PC-9 (cell line): ENCODE measurements at regions not wholly inside any gene's neighbourhood (a gene's known extent, or its start where the extent isn't known, plus 50 kb on each side); places are given as distances from the start of the nearest gene placed in this dataset.

ENCODE experiments used
- BruUV-seq: library from RNA; stranded (reverse); fragments of 400-500 nt; replicated peaks from 2 replicates; lab custom pipeline; 2021; lab: Mats Ljungman, UMichigan
- CTCF ChIA-PET: fragments of 300-600 bp; sonication (Branson Sonifier 250); formaldehyde crosslinking; loops from one replicate; lab custom pipeline; 2022; ENCODE audit warnings: antibody characterized with exemption; lab: Charles Lee
- POLR2A ChIA-PET: fragments of 300-600 bp; sonication (Branson Sonifier 250); formaldehyde crosslinking; loops from one replicate; lab custom pipeline; 2022; ENCODE audit warnings: antibody characterized with exemption; ENCODE audit not compliant: unreplicated experiment; lab: Charles Lee
- DNase-seq, 2 experiments: peaks; one replicate each; pipeline versions ENCODE4 v3.0.0 to v3.0.0-alpha.2; 2015 to 2022; ENCODE audit warnings: mixed read lengths in 1 of 2
- H2AFZ ChIP-seq: fragments of 200-600 bp; sonication (generic); 2 replicates; pipeline ENCODE4 v1.8.1; 2017; ENCODE audit warnings: antibody characterized with exemption
- H3F3A ChIP-seq: fragments of 200-600 bp; sonication (generic); 2 replicates; pipeline ENCODE4 v1.8.1; 2017; ENCODE audit warnings: antibody characterized with exemption, mild to moderate bottlenecking, low read depth; ENCODE audit not compliant: insufficient read depth
- H3K27ac ChIP-seq: fragments of 200-600 bp; sonication (generic); 2 replicates; pipeline ENCODE4 v1.6.1; 2016; ENCODE audit warnings: mixed run types
- H3K27me3 ChIP-seq: fragments of 200-600 bp; sonication (generic); 2 replicates; pipeline ENCODE4 v1.6.1; 2016; ENCODE audit warnings: low read depth, mixed run types; ENCODE audit not compliant: insufficient read depth
- H3K36me3 ChIP-seq: fragments of 200-600 bp; sonication (generic); 2 replicates; pipeline ENCODE4 v1.6.1; 2016; ENCODE audit warnings: low read depth, mixed run types
- H3K4me1 ChIP-seq: fragments of 200-600 bp; sonication (generic); replicated peaks from 2 replicates; pipeline ENCODE4 v1.6.1; 2016; ENCODE audit warnings: mixed run types; ENCODE audit not compliant: insufficient read depth
- H3K4me2 ChIP-seq: fragments of 200-600 bp; sonication (generic); 2 replicates; pipeline ENCODE4 v1.6.1; 2017; ENCODE audit warnings: mixed run types
- H3K4me3 ChIP-seq: fragments of 200-600 bp; sonication (generic); 2 replicates; pipeline ENCODE4 v1.6.1; 2016; ENCODE audit warnings: mixed run types
- H3K79me2 ChIP-seq: fragments of 200-600 bp; sonication (generic); 2 replicates; pipeline ENCODE4 v1.6.1; 2017; ENCODE audit warnings: low read depth, mixed run types
- H3K9me2 ChIP-seq: fragments of 200-600 bp; sonication (generic); 2 replicates; pipeline ENCODE4 v1.8.1; 2017; ENCODE audit warnings: mild to moderate bottlenecking; ENCODE audit not compliant: insufficient read depth
- H3K9me3 ChIP-seq: fragments of 200-600 bp; sonication (generic); 2 replicates; pipeline ENCODE4 v1.8.1; 2016; ENCODE audit warnings: low read depth; ENCODE audit not compliant: insufficient read depth
- H4K20me1 ChIP-seq: fragments of 200-600 bp; sonication (generic); 2 replicates; pipeline ENCODE4 v1.8.1; 2017; ENCODE audit not compliant: insufficient read depth
- CTCF ChIP-seq: fragments of 200-600 bp; sonication (generic); conservative IDR thresholded peaks from 2 replicates; pipeline ENCODE4 v1.6.1; 2017; ENCODE audit warnings: mixed run types, antibody characterized with exemption, mild to moderate bottlenecking, moderate library complexity
- EZH2 ChIP-seq: fragments of 200-600 bp; sonication (generic); IDR thresholded peaks from 2 replicates; pipeline ENCODE4 v1.8.0; 2017; ENCODE audit warnings: antibody characterized with exemption, low read depth
- intact Hi-C: fragments of 100-400 bp; cut with micrococcal nuclease; formaldehyde crosslinking; loops from one replicate; pipeline ENCODE4 v1.10.0; 2022; ENCODE audit not compliant: unreplicated experiment

- Histone ChIP-seq H3K79me2 (no peaks in the 10 kb centered on the region), H3K27ac (no peak overlapping the region), H3K36me3 (no peaks in the 10 kb centered on the region), H3K4me2 (no peak overlapping the region), H3K9me3 (no peaks in the 10 kb centered on the region), H4K20me1 (no peaks in the 10 kb centered on the region), H3K9me2 (no peaks in the 10 kb centered on the region), H3F3A (no peaks in the 10 kb centered on the region), H2AFZ (no peak overlapping the region), H3K4me3 (no peak overlapping the region), H3K4me1 (no peaks in the 10 kb centered on the region), H3K27me3 (no peaks in the 10 kb centered on the region)
- intact Hi-C loops: no loop called here
- ChIA-PET CTCF (no interaction called here), POLR2A (no interaction called here)
- BruUV-seq: no TSS peak
- TF ChIP-seq EZH2 (no peak), CTCF (no peak)
- DNase-seq: no peak
Observed at GRCh38 chr4:55721651-55722050, 85.6 kb upstream of the NMU start.

GRCh38 chr4:55722132-55722531 is 86.0 kb upstream of the NMU start:
- TF ChIP-seq CTCF (no peak), EZH2 (no peak)
- Histone ChIP-seq H3F3A (no peaks in the 10 kb centered on the region), H3K79me2 (no peaks in the 10 kb centered on the region), H3K27ac (no peak overlapping the region), H2AFZ (no peak overlapping the region), H4K20me1 (no peaks in the 10 kb centered on the region), H3K27me3 (no peaks in the 10 kb centered on the region), H3K4me3 (no peak overlapping the region), H3K36me3 (no peaks in the 10 kb centered on the region), H3K4me1 (no peaks in the 10 kb centered on the region), H3K9me3 (no peaks in the 10 kb centered on the region), H3K4me2 (no peak overlapping the region), H3K9me2 (no peaks in the 10 kb centered on the region)
- intact Hi-C loops: no loop called here
- CTCF ChIA-PET: no interaction called here
- DNase-seq: no peak
- POLR2A ChIA-PET: no interaction called here
- BruUV-seq: no TSS peak

GRCh38 chr4:55723403-55723802 is 87.3 kb upstream of the NMU start:
- CTCF ChIA-PET: no interaction called here

More at GRCh38 chr4:55723403-55723802, 87.3 kb upstream of the NMU start:
- DNase-seq: no peak
- POLR2A ChIA-PET: no interaction called here
- no peaks in the 10 kb centered on the region for H4K20me1 ChIP-seq
- H3K27ac ChIP-seq: no peak overlapping the region
- H3K79me2 ChIP-seq: no peaks in the 10 kb centered on the region
- no peaks in the 10 kb centered on the region for H3K4me1 ChIP-seq
- TF ChIP-seq EZH2 (no peak), CTCF (no peak)
- H3F3A ChIP-seq: no peaks in the 10 kb centered on the region
- H2AFZ ChIP-seq: no peak overlapping the region
- BruUV-seq: no TSS peak
- H3K4me3 ChIP-seq: no peak overlapping the region
- no peaks in the 10 kb centered on the region for H3K36me3 ChIP-seq
- H3K4me2 ChIP-seq: no peak overlapping the region
- H3K9me3 ChIP-seq: no peaks in the 10 kb centered on the region
- H3K27me3 ChIP-seq: no peaks in the 10 kb centered on the region
- intact Hi-C loops: no loop called here
- H3K9me2 ChIP-seq: no peaks in the 10 kb centered on the region
